Hematopoietic multipotent progenitor cell treated with erythropoietin and hydrocortisone succinate and interleukin-3 and kit ligand, for 4 days (in vitro differentiated cells): ENCODE measurements at regions not wholly inside any gene's neighbourhood (a gene's known extent, or its start where the extent isn't known, plus 50 kb on each side); places are given as distances from the start of the nearest gene placed in this dataset.

ENCODE experiments used
- DNase-seq: peaks from one replicate; pipeline ENCODE4 v3.0.0-alpha.2; 2015

GRCh38 chr4:157854819-157855218, 318.0 kb downstream of the GASK1B start:
- no peak for DNase-seq

DNA sequence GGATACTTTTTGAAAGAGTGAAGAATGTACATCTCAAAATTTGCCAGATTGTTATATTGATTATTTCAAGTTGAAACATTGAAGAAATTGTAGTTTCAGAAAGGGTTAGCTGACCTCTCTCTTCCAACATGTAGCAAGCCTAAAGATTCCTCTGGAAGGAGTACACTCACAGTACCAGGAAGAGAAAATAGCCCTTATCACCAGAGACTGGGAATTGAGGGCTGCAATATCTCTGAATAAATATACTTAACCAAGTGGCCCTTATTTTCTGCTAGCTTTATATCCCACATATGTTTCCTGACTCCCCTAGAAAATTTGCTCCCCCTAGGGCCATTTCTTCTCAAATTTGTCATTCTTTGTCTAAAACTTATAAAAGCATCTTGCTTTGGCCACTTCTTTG, 332.2 kb downstream of the GASK1B start:
- no peak for DNase-seq

DNA sequence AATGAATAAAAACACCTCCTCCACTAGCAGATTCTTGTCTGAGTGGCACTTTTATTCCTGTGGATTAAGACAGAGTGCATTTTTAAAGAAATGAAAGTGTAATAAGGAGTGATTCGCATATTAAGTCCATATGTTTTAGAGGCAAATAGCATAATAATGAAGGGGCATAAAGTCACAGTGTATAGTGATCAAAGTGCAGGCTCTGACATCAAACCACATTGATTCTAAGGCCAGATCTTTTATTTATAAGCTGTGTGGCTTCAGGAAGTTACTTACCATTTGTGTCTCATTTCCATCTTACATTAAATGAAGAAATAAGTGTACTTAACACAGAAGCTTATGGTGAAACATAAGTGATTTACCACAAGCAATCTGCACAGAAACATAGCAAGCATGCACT, 332.8 kb downstream of the GASK1B start:
- no peak for DNase-seq

DNA sequence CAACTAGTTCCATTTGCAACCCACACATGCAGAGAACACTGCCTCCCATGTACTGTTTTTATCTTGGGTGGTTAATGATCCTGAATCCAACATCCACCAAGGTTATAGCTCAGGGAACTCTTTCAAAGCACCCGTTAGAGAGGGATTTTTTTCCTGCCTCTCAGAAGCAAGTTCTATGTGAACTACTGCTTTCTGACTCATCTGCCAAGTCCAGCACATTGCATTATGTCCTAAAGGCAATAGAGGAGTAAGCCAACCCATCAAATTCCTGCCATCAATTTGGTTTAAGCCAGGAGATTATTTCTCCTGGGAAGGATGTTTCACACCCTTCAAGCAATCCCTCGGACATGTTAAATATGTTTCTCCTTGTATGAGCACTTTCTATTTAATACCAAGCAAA, 334.5 kb downstream of the GASK1B start:
- no peak for DNase-seq

GRCh38 chr4:157837071-157837703, 335.6 kb downstream of the GASK1B start:
- no peak for DNase-seq

DNA sequence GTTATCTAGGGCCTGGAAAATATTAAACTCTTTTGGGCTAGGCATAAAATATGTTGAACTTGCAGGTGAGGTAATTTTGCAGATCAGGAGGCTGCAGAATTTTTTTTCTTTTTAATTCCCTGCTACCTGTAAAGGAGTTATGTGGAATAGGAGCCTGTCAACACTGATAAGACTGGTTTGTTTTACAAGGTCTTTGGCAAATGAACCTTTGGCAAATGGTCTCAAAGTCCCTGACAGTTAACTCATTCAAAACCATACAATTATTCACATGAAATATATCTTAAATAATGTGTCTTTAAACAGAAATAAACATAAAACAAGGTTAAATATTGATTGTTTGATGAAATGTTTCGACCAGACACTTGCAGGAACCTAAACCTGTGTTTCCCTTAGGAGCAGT, 340.2 kb downstream of the GASK1B start:
- no peak for DNase-seq

GRCh38 chr4:157824021-157824420, 348.8 kb downstream of the GASK1B start:
- no peak for DNase-seq

DNA sequence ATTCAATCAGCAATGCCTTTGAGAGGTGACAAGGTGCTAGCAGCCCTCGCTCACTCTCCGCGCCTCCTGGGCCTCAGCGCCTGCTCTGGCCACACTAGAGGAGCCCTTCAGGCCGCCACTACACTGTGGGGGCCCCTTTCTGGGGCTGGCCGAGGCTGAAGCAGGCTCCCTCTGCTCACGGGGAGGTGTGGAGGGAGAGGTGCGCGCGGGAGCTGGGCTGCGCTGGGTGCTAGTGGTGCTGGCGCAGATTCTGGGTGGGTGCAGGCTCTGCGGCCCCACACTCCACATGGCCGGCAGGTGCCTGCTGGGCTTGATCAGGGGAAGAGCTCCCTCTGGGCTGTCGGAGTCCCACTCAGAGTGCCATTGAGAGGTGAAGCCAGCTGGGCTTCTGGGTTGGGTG, 351.0 kb downstream of the GASK1B start:
- DNase-seq = no peak

DNA sequence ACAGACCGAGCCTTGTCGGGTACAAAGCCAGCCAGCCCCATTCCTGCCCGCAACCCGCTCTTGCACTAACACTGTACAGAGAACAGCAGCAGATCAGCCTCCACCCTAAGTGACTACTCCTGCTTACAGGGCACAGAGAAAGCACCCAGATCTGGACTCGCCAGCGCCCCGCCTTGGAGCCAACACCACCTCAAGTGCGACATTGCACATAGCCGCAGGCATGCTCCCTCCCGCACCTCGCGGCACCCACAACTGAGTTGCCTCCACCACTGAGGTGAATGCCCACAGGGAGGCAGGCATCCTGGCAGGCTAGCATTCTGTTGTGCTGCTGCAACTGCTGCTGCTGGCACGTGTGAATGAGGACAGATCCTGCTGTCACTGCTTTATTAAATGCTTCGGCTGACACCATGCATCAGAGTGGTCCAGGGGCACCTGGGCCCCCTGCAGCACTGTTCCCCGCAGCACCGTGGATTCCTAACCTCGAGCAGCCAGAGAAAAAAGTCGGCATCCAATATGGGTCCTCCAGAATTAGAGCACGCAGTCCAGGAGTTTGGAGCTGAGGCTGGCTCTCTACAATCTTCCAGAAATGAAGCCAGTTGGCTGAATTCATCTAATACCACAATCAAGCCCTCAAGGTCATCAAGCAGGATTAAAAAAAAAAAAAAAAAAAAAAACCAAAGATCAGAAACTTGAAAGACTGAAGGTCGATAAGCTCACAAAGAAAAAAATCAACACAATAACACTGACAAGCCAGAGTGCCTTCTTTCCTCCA, 352.9 kb downstream of the GASK1B start:
- no peak for DNase-seq

DNA sequence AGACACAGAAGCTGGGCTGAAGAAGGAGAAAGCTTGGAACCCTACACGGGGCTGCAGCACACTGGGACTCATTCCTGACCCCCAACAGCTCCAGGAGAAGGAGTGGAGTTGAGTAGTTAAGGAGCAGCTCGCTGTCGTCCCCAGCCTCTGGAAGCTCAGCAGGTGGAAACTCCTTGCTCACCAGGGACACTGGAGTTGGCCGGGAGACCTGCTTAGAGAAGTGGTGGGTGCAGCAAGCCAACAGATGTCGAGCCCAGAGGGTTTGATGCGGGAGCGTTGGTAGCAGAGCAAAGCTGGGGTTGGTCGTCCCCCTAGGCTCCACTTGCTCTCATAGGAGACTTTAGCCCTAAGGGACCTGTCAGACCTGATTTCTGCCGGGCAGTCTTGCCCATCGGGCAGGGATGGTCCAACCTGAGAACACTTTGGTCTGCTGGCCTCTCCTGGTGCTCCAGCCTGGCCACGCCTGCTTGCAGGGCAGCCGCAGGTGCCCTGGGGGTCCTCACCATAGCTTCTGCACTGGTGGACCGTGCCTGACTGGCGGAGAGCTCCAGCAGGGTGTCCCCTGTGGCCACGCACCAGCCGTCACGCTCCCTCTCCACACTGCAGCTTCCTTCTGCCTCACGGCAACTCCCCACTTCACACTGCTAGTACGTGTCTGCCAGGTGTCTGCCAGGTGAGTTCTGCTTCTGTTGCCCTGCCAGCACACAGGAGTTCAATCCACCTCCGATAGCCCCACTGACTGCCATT, 353.7 kb downstream of the GASK1B start:
- no peak for DNase-seq

GRCh38 chr4:157810137-157810774, 362.6 kb downstream of the GASK1B start:
- no peak for DNase-seq

DNA sequence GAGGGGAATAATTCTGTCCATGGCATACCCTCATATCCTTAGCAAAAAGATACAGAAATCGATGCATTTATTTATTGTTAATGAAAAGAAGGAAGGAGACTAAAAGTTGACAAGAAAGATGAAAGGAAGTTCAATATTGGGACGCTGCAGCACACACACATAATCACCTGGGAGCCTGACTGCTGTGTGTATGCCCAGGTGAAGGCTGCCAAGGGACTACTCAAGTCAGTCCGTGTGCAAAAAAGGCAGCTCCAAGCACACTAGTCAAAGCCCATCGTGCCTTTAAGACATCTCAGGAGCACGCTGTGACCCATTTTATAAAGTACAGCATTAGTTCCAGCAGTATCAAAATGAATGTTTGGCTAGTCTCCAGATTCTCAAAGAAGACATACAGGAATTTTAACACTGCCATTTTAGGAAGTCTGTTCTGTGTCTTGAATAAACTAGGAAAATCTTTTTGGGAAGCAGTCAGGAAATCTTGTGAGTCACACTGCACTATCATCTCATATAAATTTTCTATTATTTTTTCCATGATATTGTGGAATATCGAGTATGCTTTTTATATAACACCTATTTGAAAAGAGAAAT, 363.9 kb downstream of the GASK1B start:
- no peak for DNase-seq

- no peak for DNase-seq
Measured at GRCh38 chr4:157806184-157806583, 366.6 kb downstream of the GASK1B start.

- DNase-seq = peak; percentile 0
Measured at GRCh38 chr4:157804986-157805385, 367.8 kb downstream of the GASK1B start.

DNA sequence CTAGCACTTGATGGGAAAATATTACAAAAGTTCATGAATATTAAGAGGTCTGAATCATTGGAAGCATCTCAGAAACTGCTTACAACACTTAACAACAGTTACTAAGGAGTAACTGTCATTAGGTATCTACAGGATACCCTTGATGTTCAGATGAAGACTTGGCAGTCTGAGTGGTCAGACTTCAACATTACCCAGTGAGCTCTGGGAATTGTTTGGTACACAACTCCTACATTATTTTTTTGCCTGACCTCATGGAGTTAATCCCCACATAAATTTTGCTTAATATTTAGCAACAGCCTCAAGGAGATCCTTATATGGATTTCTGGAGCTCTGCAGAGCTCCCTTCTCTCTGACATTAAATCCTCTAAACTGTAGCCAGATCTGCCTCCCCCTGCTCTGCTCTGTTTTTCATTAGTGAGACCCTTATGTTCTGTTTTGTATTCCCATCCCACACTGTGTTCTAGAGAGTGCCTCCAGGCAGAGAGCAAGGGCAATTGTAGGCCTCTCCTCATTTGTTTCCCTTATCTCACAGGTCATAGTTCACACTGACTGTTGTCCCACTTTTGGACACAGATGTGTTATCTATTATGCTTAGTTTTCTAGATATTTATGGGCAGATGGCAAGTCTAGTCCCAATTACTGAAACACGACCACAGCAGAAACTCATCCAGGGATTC, 368.8 kb downstream of the GASK1B start:
- no peak for DNase-seq

GRCh38 chr4:157803421-157803820, 369.4 kb downstream of the GASK1B start:
- DNase-seq = no peak

GRCh38 chr4:157795495-157795894, 377.3 kb downstream of the GASK1B start:
- DNase-seq = no peak

GRCh38 chr4:157792716-157793115, 380.1 kb downstream of the GASK1B start:
- no peak for DNase-seq

DNA sequence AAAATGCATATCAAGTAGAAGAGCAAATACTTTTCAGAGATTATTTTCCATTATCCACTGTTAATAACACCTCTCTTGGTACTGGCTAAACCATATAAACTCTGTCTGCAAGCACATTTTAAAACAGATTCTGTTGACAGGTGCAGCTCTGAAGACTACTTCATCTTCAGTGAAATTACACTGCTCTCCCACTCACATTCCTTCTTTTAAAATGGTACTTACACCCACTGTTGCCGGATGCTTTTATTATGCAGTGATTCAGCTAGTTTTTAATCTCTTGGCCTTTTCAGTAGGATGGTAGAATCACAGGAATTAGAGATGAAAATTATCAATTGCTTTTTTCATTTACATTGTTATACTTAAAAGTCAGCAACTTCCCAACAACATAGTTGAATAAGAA, 381.6 kb downstream of the GASK1B start:
- no peak for DNase-seq

GRCh38 chr4:157787618-157788017, 385.2 kb downstream of the GASK1B start:
- no peak for DNase-seq

GRCh38 chr4:157781361-157781760, 391.5 kb downstream of the GASK1B start:
- DNase-seq = no peak

GRCh38 chr4:157779081-157779480, 393.7 kb downstream of the GASK1B start:
- no peak for DNase-seq
